ENCODE measurements at regions not wholly inside any gene's neighbourhood (a gene's known extent, or its start where the extent isn't known, plus 50 kb on each side); places are given as distances from the start of the nearest gene placed in this dataset.

DNA sequence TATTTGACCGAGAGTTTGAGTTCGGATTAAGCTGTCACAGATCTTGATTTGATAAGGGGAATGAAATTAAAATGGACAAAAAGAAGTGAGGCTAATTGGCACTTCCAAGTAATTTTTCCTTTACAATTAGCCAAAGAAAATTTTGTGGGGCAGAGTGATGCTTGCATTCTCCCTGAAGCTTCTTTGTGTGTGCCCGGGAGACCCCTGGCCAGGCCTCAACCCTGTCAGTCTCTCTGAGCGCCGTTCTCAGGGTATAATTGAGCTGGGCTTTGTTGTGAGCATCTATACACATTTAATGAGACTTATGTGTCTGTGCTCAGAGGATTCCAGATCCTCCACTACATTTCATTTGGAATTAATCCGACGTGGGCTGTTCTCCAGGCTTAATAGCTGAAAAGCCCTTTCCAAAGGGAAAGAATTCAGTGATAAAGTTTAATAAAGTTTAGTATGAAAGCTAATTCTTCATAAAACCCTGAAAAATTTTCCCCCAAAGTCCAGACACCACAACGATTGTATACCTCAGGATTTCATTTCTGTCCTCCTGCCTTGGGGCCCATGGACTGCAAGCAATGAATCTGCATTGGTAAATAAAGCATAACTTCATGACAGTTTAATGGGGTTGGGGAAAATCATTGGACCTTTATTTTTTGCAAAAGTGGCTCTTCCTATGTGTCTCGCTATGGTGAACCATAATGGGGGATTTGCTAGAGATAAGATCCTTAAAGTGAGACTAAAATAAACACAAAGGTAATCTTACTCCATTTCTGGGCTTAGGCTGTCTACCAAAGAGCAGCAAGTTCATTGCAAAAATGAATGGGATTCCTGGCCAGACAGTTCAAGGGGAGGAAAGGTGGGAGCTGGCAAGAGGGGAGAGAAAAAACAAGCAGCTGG lies 292.6 kb downstream of the C12orf75 start:
- TF ChIP-seq, protein P1, sequence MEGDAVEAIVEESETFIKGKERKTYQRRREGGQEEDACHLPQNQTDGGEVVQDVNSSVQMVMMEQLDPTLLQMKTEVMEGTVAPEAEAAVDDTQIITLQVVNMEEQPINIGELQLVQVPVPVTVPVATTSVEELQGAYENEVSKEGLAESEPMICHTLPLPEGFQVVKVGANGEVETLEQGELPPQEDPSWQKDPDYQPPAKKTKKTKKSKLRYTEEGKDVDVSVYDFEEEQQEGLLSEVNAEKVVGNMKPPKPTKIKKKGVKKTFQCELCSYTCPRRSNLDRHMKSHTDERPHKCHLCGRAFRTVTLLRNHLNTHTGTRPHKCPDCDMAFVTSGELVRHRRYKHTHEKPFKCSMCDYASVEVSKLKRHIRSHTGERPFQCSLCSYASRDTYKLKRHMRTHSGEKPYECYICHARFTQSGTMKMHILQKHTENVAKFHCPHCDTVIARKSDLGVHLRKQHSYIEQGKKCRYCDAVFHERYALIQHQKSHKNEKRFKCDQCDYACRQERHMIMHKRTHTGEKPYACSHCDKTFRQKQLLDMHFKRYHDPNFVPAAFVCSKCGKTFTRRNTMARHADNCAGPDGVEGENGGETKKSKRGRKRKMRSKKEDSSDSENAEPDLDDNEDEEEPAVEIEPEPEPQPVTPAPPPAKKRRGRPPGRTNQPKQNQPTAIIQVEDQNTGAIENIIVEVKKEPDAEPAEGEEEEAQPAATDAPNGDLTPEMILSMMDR (IDR thresholded peaks at IDR 0.05; ENCODE audit: insufficient read depth, low read depth, low read length), result no peak
- no peak overlapping the region for H3K4me3 ChIP-seq (ENCODE audit: low read depth, low read length)
- peak; percentile 19 for DNase-seq (ENCODE audit: low read depth)

DNA sequence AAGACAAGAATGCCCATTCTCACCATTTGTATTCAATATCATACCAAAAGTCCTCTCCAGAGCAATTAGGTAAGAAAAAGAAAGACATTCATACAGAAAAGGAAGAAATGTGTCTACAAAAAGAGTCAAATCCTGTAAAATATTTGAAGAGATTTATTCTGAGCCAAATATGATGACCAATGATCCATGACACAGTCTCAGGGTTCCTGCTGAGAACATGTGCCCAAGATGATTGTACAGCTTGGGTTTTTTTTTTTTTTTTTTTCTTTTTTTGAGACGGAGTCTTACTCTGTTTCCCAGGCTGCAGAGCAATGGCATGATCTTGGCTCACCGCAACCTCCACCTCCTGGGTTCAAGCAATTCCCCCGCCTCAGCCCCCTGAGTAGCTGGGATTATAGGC lies 296.2 kb downstream of the C12orf75 start:
- TF ChIP-seq, protein P1 (IDR thresholded peaks at IDR 0.05; ENCODE audit: insufficient read depth, low read depth, low read length), result no peak
- H3K4me3 ChIP-seq (ENCODE audit: low read depth, low read length), result no peak overlapping the region
- DNase-seq (ENCODE audit: low read depth), result no peak

DNA sequence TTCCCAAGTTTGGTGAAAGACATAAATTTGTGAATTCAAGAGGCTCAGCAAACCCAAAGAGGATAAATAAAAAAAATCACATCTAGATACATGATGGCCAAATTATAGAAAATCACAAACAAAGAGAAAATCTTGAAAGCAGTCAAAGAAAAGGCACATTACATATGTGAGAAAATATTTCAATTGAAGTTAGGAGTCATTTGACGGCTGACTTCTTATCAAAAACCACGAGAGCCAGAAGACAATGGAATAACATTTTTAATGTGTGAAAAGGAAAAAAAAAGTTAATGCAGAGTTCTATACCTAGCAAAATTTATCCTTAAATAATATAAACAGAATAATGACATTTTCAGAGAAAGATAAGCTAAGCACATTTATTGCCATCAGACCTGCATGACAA lies 307.0 kb downstream of the C12orf75 start:
- TF ChIP-seq, protein P1 (IDR thresholded peaks at IDR 0.05; ENCODE audit: insufficient read depth, low read depth, low read length), result no peak
- H3K4me3 ChIP-seq (ENCODE audit: low read depth, low read length), result no peak overlapping the region
- no peak for DNase-seq (ENCODE audit: low read depth)

DNA sequence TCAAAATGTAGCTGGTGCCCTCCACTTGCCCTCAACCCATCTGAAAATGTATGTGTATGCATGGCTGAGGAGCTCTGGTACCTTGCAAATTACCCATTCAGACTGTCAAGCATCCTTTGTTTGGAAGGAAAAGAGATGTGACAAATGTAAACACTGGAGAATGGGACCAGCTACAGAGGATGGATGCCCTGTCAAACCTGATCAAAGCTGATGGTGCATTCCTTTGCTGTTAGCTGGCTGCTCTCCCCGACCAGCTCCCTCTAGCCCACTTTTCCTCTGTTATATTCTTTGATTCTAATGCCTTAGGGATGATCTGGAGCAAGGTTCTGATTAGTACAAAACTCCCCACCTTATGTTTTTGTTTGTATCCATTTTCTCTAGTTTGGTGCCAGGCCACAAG lies 310.3 kb downstream of the C12orf75 start:
- TF ChIP-seq, protein P1 (IDR thresholded peaks at IDR 0.05; ENCODE audit: insufficient read depth, low read depth, low read length), result no peak
- H3K4me3 ChIP-seq (ENCODE audit: low read depth, low read length), result no peak overlapping the region
- DNase-seq (ENCODE audit: low read depth), result no peak

DNA sequence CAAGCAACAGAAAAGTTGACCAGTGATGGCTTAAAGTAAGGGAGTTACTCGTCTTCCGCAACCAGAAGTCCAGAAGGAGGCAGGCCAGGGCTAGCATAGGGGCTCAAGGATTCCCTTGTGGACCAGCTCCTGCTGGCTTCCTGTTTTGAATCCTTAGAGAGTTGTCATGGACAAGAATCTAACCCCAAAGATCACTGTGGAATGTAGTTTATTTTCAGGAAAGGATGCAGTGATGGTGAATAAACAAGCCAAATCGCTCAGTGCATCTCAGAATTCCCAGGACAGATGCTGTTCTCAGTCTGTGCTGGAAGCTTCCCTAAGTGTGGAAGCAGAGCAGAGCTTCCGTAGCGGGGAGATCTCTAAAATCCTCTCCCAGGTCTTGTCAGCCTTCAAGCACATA lies 311.3 kb downstream of the C12orf75 start:
- H3K4me3 ChIP-seq (ENCODE audit: low read depth, low read length), result no peak overlapping the region
- peak; percentile 55 for DNase-seq (ENCODE audit: low read depth)
- TF ChIP-seq, protein P1 (IDR thresholded peaks at IDR 0.05; ENCODE audit: insufficient read depth, low read depth, low read length), result peak; percentile 27

DNA sequence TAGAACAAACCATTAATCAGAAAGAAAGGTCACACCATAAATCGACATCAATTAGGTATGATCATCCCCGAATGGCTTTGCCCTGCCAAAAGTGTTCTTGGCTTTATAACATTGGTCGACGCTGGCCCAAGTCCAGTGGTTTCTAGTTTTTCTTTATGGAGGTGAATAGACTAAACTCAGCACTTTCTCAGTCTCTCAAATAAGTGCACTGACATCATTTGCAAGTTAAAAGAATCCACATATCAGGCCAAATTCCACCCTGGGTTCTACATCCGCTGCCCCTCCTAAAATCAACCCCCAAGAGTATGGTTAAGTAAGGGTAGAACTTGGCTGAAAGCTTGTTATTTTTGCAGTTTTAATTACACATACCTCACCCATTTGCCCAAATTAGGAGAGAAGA lies 314.3 kb downstream of the C12orf75 start:
- H3K4me3 ChIP-seq (ENCODE audit: low read depth, low read length), result no peak overlapping the region
- DNase-seq (ENCODE audit: low read depth), result no peak
- TF ChIP-seq, protein P1 (IDR thresholded peaks at IDR 0.05; ENCODE audit: insufficient read depth, low read depth, low read length), result no peak

Data from fibroblast of villous mesenchyme (primary cell).